GM18526 (cell line): ENCODE measurements at regions not wholly inside any gene's neighbourhood (a gene's known extent, or its start where the extent isn't known, plus 50 kb on each side); places are given as distances from the start of the nearest gene placed in this dataset.

Experiments
- POLR2A ChIP-seq: IDR thresholded peaks from 3 replicates; pipeline ENCODE4 v1.6.1; 2011; ENCODE audit not compliant: insufficient read length; ENCODE audit errors: extremely low read depth

- no peak for TF ChIP-seq POLR2A
Observed at GRCh38 chr22:48691431-48691851, 1136.2 kb downstream of the BRD1 start.

DNA sequence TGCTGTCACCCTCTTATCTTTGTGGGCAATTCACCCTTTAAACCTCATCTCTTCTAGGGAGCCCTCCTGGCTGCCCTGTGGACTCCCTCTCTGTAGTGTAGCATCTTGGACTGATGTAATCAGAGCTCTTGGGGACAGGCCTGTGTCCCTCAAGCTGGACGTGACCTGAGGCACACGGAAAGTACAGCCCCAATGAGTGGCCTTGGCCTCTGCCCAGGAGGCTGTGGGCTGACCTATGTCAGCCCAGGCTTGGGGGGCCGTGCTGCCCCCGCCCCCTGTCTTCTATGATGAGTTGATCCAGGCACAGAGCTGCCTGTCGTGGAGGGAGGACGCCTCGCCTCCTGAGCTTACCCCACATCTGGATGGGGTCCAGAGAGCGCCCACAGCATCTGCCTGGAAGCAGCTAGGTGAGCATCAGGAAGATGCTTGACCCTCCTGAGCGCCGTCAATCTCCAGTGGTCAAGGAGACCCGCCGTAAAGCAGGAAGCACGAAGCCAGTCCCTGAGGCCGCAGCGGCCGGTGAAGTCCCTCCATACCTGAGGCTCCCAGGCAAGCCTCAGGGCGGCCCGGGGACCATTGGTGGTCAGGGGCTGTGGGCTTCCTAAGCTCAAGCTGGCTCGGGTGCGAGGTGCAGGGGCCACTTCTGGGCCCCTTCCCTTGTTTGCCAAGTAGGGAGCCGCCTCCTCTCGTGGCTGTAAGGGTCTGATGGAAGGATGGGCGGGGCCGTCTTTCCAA is 1136.9 kb downstream of the BRD1 start:
- no peak for TF ChIP-seq POLR2A

GRCh38 chr22:48689206-48689605 is 1138.5 kb downstream of the BRD1 start:
- no peak for TF ChIP-seq POLR2A

- no peak for TF ChIP-seq POLR2A
Observed at GRCh38 chr22:48688366-48688765, 1139.3 kb downstream of the BRD1 start.

GRCh38 chr22:48687606-48688005 is 1140.1 kb downstream of the BRD1 start:
- TF ChIP-seq POLR2A, result no peak

- TF ChIP-seq POLR2A, result no peak
Observed at GRCh38 chr22:48686694-48687302, 1140.9 kb downstream of the BRD1 start.

DNA sequence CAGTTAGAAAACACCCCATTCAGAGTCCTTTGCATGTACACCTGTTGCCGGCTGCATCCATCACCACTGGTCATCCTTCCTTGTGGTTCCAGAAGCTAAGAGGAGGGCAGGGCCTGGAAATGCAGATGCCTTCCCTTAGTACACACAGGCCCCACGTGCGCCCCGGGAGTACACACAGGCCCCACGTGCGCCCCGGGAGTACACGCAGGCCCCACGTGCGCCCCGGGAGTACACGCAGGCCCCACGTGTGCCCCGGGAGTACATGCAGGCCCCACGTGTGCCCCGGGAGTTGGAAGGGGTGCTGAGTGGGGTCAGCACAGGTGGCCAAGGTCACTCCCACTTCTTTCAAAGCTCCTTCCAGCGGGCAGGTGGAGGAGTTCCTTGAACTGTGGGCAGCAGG is 1141.9 kb downstream of the BRD1 start:
- TF ChIP-seq POLR2A, result no peak

GRCh38 chr22:48683640-48684039 is 1144.0 kb downstream of the BRD1 start:
- no peak for TF ChIP-seq POLR2A

GRCh38 chr22:48682504-48682903 is 1145.2 kb downstream of the BRD1 start:
- TF ChIP-seq POLR2A, result no peak

DNA sequence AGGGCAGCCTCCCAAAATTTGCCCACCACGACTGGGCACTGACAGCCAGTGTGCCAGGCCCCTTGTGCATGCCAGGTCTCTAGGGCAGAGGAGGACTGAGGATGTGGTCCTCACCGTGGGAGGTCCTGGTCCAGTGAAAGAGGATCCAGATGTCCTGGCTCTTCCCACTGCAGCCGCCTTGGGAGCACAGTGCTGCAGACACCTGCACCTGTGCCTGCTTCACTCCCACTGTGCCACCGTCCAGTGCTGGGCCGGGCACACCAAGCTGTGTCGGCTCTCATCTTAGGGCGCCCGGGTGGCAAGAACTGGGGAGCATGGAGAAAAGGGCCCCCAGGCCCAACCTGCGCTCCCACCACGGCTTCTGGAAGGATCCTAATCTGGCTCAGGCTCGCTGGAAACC is 1147.1 kb downstream of the BRD1 start:
- no peak for TF ChIP-seq POLR2A

- TF ChIP-seq POLR2A, result no peak
Observed at GRCh38 chr22:48679656-48680555, 1147.8 kb downstream of the BRD1 start.

DNA sequence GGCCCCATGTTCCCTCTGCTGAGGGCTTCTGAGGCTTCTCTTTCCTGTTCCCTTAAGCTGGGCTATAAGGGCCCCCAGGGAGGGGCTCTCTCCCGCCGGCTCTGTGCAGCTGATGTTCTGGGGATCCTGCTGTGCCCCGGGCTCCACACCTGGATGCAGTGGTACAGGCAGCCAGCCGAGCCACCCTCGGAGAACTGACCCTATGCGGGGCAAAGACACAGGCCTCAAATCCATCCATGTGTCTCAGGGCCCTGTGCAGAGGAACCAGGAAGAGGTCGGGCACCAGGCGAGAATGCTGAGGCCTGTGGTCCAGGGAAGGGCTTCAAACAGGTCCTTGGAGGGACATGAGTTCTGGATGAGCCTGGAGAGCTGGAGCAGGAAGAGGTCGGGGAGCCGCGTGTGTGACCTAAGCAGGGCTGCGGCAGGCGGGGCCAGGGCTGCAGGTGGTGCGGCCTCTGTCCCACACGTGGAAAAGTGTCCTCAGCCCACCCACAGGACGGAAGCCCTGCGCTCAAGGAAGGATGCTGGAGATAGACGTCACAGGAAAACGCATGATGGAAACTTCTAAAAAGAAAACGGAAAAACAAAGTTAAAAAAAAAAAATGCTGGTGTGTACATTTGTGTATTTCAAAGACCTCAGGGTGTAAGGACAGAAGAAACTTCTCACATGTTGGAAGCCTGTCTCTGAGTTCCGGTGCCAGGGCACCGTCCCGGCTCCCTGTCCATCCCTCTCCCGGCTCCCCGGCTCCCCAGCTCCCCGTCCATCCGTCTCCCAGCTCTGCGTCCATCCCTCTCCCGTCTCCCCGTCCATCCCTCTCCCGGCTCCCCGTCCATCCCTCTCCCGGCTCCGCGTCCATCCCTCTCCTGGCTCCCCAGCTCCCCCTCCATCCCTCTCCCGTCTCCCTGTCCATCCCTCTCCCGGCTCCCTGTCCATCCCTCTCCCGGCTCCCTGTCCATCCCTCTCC is 1149.2 kb downstream of the BRD1 start:
- TF ChIP-seq POLR2A, result no peak

- TF ChIP-seq POLR2A, result no peak
Observed at GRCh38 chr22:48677621-48678020, 1150.1 kb downstream of the BRD1 start.

DNA sequence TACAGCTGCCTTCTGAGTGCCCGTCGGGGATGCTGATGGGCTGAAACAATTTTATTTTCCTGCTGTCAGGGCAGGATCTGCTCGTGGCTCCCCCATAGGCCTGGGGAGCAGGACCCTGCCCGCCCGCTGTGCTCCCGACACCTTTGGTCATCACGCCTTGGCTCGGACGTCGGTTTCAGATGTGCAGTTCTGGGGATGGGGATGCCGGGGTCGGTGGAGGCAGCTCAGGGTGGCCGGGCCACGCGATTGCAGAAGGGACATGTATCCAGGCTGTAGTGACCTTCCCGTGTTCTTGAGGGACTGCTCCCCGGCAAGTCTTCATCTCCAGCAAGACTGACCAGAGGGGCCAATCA is 1150.5 kb downstream of the BRD1 start:
- no peak for TF ChIP-seq POLR2A
